OCI-LY7 (cell line): ENCODE measurements at regions not wholly inside any gene's neighbourhood (a gene's known extent, or its start where the extent isn't known, plus 50 kb on each side); places are given as distances from the start of the nearest gene placed in this dataset.

Experiments
- EZH2phosphoT487 ChIP-seq: fragments of 200-600 bp; sonication (generic); IDR thresholded peaks from 2 replicates; pipeline ENCODE4 v1.6.1; 2018; ENCODE audit warnings: low read depth, borderline replicate concordance, mild to moderate bottlenecking, mixed run types, antibody characterized with exemption, low read length, moderate library complexity, mixed read lengths
- TF ChIP-seq, protein P1 (sequence below): fragments of 200-600 bp; sonication (generic); conservative IDR thresholded peaks from 2 replicates; pipeline ENCODE4 v1.5.1; 2014; ENCODE audit warnings: mild to moderate bottlenecking, antibody characterized with exemption, low read length, moderate library complexity, mixed read lengths

DNA sequence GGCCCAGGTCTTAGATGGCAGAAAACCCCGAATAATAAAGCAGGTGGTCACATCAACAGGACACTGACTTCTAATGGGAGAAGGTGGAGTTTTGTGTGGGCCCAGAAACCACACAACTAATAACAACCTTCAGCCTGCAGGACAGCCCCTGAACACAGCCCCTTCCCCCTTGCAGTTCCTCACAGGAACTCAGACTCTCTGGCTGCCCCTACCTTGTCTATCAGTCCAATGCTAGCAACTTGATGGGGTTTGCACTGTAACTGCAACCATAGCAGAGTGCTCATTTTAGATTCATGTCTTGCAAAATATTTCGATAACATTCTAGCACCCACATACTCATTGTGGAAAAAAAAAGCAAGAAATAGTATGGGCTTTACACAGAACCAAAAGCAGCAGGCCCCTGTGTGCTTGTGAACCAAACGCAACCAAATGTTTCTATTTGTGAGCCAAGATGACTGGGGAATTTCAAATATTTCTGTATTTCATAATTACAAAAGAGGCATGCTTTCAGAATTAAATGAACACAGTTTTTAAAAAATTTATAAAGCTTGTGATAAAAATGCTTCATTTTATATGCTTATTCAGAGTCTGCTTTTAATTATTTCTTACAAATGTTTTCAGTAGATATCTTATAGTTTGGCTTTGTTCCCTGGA lies 62.7 kb upstream of the PDE4D start:
- TF ChIP-seq, protein P1, sequence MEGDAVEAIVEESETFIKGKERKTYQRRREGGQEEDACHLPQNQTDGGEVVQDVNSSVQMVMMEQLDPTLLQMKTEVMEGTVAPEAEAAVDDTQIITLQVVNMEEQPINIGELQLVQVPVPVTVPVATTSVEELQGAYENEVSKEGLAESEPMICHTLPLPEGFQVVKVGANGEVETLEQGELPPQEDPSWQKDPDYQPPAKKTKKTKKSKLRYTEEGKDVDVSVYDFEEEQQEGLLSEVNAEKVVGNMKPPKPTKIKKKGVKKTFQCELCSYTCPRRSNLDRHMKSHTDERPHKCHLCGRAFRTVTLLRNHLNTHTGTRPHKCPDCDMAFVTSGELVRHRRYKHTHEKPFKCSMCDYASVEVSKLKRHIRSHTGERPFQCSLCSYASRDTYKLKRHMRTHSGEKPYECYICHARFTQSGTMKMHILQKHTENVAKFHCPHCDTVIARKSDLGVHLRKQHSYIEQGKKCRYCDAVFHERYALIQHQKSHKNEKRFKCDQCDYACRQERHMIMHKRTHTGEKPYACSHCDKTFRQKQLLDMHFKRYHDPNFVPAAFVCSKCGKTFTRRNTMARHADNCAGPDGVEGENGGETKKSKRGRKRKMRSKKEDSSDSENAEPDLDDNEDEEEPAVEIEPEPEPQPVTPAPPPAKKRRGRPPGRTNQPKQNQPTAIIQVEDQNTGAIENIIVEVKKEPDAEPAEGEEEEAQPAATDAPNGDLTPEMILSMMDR: no peak
- TF ChIP-seq EZH2phosphoT487: no peak
